Fibroblast of pulmonary artery (primary cell): ENCODE measurements at regions not wholly inside any gene's neighbourhood (a gene's known extent, or its start where the extent isn't known, plus 50 kb on each side); places are given as distances from the start of the nearest gene placed in this dataset.

Experiments used
- DNase-seq: peaks from one replicate; pipeline ENCODE4 v3.0.0-alpha.2; 2010; ENCODE audit warnings: low read depth
- H3K4me3 ChIP-seq: replicated peaks from 2 replicates; pipeline ENCODE4 v1.5.1; 2011; ENCODE audit warnings: low read depth, mild to moderate bottlenecking, control low read depth, low read length, moderate library complexity
- CTCF ChIP-seq: IDR thresholded peaks from 2 replicates; pipeline ENCODE4 v1.5.1; 2011; ENCODE audit warnings: mild to moderate bottlenecking, control low read depth, low read length, inconsistent platforms; ENCODE audit errors: missing control alignments

DNA sequence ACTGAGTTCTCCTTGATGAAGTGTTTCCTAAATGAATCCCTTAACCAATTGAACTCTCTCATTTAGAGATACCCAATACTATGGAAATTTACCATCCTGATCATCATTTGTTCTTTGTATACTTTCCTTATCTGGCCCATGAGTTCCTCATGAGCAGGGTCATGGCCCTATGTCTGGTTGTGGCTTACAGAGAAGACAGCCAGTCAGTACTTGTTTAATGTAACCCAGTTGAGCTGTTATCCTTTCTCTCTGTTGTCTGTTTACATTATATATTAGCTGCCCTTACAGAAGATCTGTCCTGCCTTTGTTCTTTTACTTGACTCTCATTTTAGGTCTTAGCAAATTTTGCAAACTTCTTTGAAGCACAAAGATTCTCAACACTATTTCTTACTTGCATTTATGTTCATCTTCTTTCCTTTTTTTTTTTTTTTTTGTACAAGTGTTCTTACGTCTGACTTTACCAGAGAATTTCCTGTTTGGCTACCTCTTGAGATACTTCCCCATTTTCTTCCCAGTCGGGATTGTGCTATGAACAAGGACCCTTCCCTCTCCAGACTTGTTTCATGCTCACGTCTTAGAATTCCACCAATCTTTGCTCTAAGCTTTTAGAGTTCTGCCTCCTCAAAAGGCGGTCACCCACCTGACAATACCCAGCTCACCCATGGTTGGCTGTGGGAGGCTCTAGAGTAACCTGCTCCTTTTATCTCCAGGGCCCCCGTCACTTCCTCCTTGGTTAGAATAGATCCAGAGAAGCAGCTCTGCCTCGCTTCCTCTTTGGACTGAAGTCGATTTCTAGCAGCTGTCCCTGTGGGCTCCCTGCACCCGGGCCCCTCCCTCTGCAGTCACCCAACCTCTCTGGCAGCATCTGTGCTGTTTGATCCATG lies 53.6 kb upstream of the RUNX1 start:
- H3K4me3 ChIP-seq: no peak overlapping the region
- no peak for TF ChIP-seq CTCF
- DNase-seq: no peak

DNA sequence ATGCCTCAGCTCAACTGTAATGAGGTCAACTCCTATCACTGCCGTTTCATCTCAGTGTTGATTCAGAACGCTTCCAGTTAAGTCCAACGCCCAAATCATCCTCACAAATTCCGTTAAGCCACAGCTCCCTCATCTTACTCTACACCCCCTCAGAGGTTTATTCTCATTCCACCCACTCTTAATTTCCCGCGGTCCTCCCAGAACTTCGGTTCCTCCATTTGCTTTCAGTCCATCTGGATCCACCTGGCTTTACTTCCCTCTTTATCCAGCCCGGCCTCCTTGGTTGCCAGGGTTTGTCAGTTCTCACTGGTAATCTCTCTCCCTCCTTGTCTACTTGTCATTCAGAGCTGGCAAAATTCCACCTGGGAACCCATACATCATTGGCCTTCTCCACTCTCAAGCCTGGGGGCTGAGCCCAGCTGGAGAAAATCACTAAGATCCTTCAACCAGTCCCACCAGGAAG lies 51.3 kb upstream of the RUNX1 start:
- no peak overlapping the region for H3K4me3 ChIP-seq
- no peak for DNase-seq
- TF ChIP-seq CTCF: no peak

DNA sequence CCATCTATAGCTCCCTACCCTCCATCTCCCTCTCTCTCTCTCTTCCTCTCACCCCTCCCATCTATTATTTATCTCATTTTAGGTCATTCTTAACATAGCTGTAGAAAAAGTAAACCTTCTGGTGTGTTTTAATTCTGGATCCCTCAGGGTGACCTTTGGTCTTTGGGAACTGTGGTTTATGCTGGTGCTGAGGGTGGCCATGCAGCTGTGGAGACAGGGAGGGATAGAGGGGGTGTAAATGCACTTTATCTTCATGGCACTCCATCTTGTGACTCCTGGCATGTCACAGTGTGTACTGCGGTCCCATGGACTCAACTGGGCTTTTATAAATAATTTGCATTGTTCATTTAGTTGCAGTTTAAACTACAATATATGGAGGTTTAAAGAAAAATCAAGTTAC lies 50.2 kb upstream of the RUNX1 start:
- no peak for DNase-seq
- TF ChIP-seq CTCF: no peak
- H3K4me3 ChIP-seq: no peak overlapping the region
